Coronary artery (tissue), 2 donors: ENCODE measurements at regions not wholly inside any gene's neighbourhood (a gene's known extent, or its start where the extent isn't known, plus 50 kb on each side); places are given as distances from the start of the nearest gene placed in this dataset.
A peak's percentile ranks its signal among the peaks of the same experiment; 100 is the strongest.

ENCODE experiments used
- DNase-seq: peaks from one replicate; pipeline ENCODE4 v3.0.0-alpha.2; 2017; ENCODE audit warnings: low spot score
- H3K27ac ChIP-seq, 2 donors: fragments of 200-600 bp; sonication (generic); one replicate each; pipeline ENCODE4 v1.5.1; 2016 to 2019
- H3K4me3 ChIP-seq: fragments of 200-600 bp; sonication (generic); 2 replicates; pipeline ENCODE4 v1.5.1; 2016; ENCODE audit warnings: mild to moderate bottlenecking, moderate library complexity
- CTCF ChIP-seq: fragments of 200-600 bp; sonication (generic); IDR thresholded peaks from one replicate; pipeline ENCODE4 v1.5.1; 2019; ENCODE audit warnings: antibody characterized with exemption

GRCh38 chr3:177345049-177345972 is 148.0 kb upstream of the TBL1XR1 start:
- Histone ChIP-seq H3K27ac (peak overlapping the region; percentile 77 to 93), H3K4me3 (peak overlapping the region; percentile 29)
- DNase-seq = peak; percentile 94
- TF ChIP-seq CTCF = no peak

- H3K4me3 ChIP-seq = no peak overlapping the region
- no peak for TF ChIP-seq CTCF
- H3K27ac ChIP-seq = peak overlapping the region; percentile 68 to 77
- DNase-seq = no peak
These were observed 148.8 kb upstream of the TBL1XR1 start for GRCh38 chr3:177345973-177346503.

- no peak for TF ChIP-seq CTCF
- no peak overlapping the region for H3K4me3 ChIP-seq
- H3K27ac ChIP-seq = no peak overlapping the region
- no peak for DNase-seq
These were observed 149.6 kb upstream of the TBL1XR1 start for GRCh38 chr3:177346878-177347277.

- Histone ChIP-seq H3K27ac (no peak overlapping the region), H3K4me3 (no peak overlapping the region)
- no peak for DNase-seq
- TF ChIP-seq CTCF = no peak
These were observed 150.3 kb upstream of the TBL1XR1 start for GRCh38 chr3:177347611-177348010.

- Histone ChIP-seq H3K4me3 (no peak overlapping the region), H3K27ac (no peak overlapping the region)
- TF ChIP-seq CTCF = no peak
- DNase-seq = no peak
These were observed 151.7 kb upstream of the TBL1XR1 start for GRCh38 chr3:177348974-177349373.

GRCh38 chr3:177349384-177349783 is 152.1 kb upstream of the TBL1XR1 start:
- TF ChIP-seq CTCF = no peak
- no peak for DNase-seq
- H3K27ac ChIP-seq = no peak overlapping the region
- H3K4me3 ChIP-seq = no peak overlapping the region

- Histone ChIP-seq H3K27ac (peak overlapping the region in 1 of 2 donors; percentile 12), H3K4me3 (no peak overlapping the region)
- no peak for TF ChIP-seq CTCF
- DNase-seq = no peak
These were observed 152.8 kb upstream of the TBL1XR1 start for GRCh38 chr3:177350121-177350520.
